PC-9 (cell line): ENCODE measurements at regions not wholly inside any gene's neighbourhood (a gene's known extent, or its start where the extent isn't known, plus 50 kb on each side); places are given as distances from the start of the nearest gene placed in this dataset.

Source experiments
- CTCF ChIP-seq: fragments of 200-600 bp; sonication (generic); conservative IDR thresholded peaks from 2 replicates; pipeline ENCODE4 v1.6.1; 2017; ENCODE audit warnings: mixed run types, antibody characterized with exemption, mild to moderate bottlenecking, moderate library complexity
- EZH2 ChIP-seq: fragments of 200-600 bp; sonication (generic); IDR thresholded peaks from 2 replicates; pipeline ENCODE4 v1.8.0; 2017; ENCODE audit warnings: antibody characterized with exemption, low read depth

GRCh38 chr2:234830853-234831252 is 121.0 kb upstream of the SH3BP4 start:
- TF ChIP-seq CTCF (no peak), EZH2 (no peak)
